CD4-positive, alpha-beta T cell (primary cell): ENCODE measurements at regions not wholly inside any gene's neighbourhood (a gene's known extent, or its start where the extent isn't known, plus 50 kb on each side); places are given as distances from the start of the nearest gene placed in this dataset.

ENCODE experiments used
- ATAC-seq: fragments of 200-7000 bp; cut with Tn5 transposase; one replicate; pipeline ENCODE4 v1.10.0; 2022; ENCODE audit warnings: mild to moderate bottlenecking; ENCODE audit not compliant: poor library complexity
- CTCF ChIA-PET: fragments of 350-600 bp; sonication (Branson Sonifier 250); formaldehyde crosslinking; loops from one replicate; lab custom pipeline; 2021; ENCODE audit warnings: antibody characterized with exemption, inconsistent platforms; lab: Charles Lee
- POLR2A ChIA-PET: fragments of 350-600 bp; sonication (Branson Sonifier 250); formaldehyde crosslinking; loops from one replicate; lab custom pipeline; 2021; ENCODE audit warnings: antibody characterized with exemption, inconsistent platforms; lab: Charles Lee
- DNase-seq, 14 experiments: peaks; one replicate each; pipeline ENCODE4 v3.0.0-alpha.2; 2013 to 2020; ENCODE audit warnings: mixed read lengths in 2 of 14
- H3K27ac ChIP-seq, 2 donors: one replicate each; pipeline versions ENCODE4 v1.5.1 to v1.7.0; 2013; ENCODE audit warnings: low read length in 2 of 2, low read depth in 1 of 2, mild to moderate bottlenecking in 1 of 2
- H3K27me3 ChIP-seq, 2 experiments: 1 replicate in 1 of 2; 2 replicates in 1 of 2; pipeline versions ENCODE4 v1.6.1 to v1.7.0; 2013; ENCODE audit warnings: low read length in 2 of 2, control low read depth in 1 of 2, mild to moderate bottlenecking in 1 of 2, moderate library complexity in 1 of 2; ENCODE audit not compliant: insufficient read depth in 2 of 2, control insufficient read depth in 1 of 2
- H3K36me3 ChIP-seq: one replicate; pipeline ENCODE4 v1.6.1; 2013; ENCODE audit warnings: low read length, control low read depth; ENCODE audit not compliant: insufficient read depth
- H3K4me1 ChIP-seq: one replicate; pipeline ENCODE4 v1.6.1; 2013; ENCODE audit warnings: low read length, control low read depth; ENCODE audit not compliant: insufficient read depth
- H3K4me3 ChIP-seq: one replicate; pipeline ENCODE4 v1.5.1; 2013; ENCODE audit warnings: mild to moderate bottlenecking, low read length, moderate library complexity
- H3K9me3 ChIP-seq, 2 experiments: 1 replicate in 1 of 2; 2 replicates in 1 of 2; pipeline versions ENCODE4 v1.6.1 to v1.7.0; 2013; ENCODE audit warnings: low read length in 2 of 2, mild to moderate bottlenecking in 2 of 2, control low read depth in 1 of 2, moderate library complexity in 1 of 2; ENCODE audit not compliant: control insufficient read depth in 1 of 2, insufficient read depth in 1 of 2
- H3K27ac Mint-ChIP-seq: one replicate; pipeline ENCODE4 v1.8.0; 2020; ENCODE audit warnings: mixed read lengths
- H3K27me3 Mint-ChIP-seq: one replicate; pipeline ENCODE4 v1.8.0; 2021; ENCODE audit warnings: mixed read lengths
- H3K36me3 Mint-ChIP-seq: one replicate; pipeline ENCODE4 v1.8.0; 2021; ENCODE audit warnings: low read depth, mixed read lengths
- H3K4me1 Mint-ChIP-seq: one replicate; pipeline ENCODE4 v1.8.0; 2021; ENCODE audit warnings: low read depth, mixed read lengths
- H3K4me3 Mint-ChIP-seq: one replicate; pipeline ENCODE4 v1.8.0; 2020; ENCODE audit warnings: mild to moderate bottlenecking, mixed read lengths
- H3K9me3 Mint-ChIP-seq: one replicate; pipeline ENCODE4 v1.8.0; 2020; ENCODE audit warnings: mixed read lengths
- CTCF ChIP-seq: fragments of 200-600 bp; IDR thresholded peaks from one replicate; pipeline ENCODE4 v1.8.0; 2022; ENCODE audit warnings: antibody characterized with exemption, mild to moderate bottlenecking
- intact Hi-C, 2 experiments: fragments of 100-400 bp; cut with DNase I in 1 of 2; cut with micrococcal nuclease in 1 of 2; formaldehyde crosslinking; loops; one replicate each; pipeline versions ENCODE4 v1.15.1 to v1.9.0; 2023 to 2025; cut with DNase I, micrococcal nuclease

- intact Hi-C loops: no loop called here
- Histone ChIP-seq H3K27ac (no peak overlapping the region), H3K9me3 (no peaks in the 10 kb centered on the region), H3K4me1 (no peaks in the 10 kb centered on the region), H3K4me3 (no peak overlapping the region), H3K27me3 (no peaks in the 10 kb centered on the region), H3K36me3 (no peaks in the 10 kb centered on the region)
- ChIA-PET CTCF (no interaction called here), POLR2A (no interaction called here)
- TF ChIP-seq CTCF: no peak
- no peaks in the 10 kb centered on the region for H3K4me1 Mint-ChIP-seq
- DNase-seq (no peak), ATAC-seq (no peak)
- no peak overlapping the region for H3K4me3 Mint-ChIP-seq
- peaks cover 2% of the 10 kb centered on the region for H3K9me3 Mint-ChIP-seq
- H3K27ac Mint-ChIP-seq: no peak overlapping the region
- H3K36me3 Mint-ChIP-seq: no peaks in the 10 kb centered on the region
- H3K27me3 Mint-ChIP-seq: no peaks in the 10 kb centered on the region
Measured at GRCh38 chr6:120108061-120108795, 758.7 kb upstream of the MAN1A1 start.

GRCh38 chr6:120103618-120104017 is 754.1 kb upstream of the MAN1A1 start:
- CTCF ChIA-PET: no interaction called here
- ATAC-seq: no peak
- H3K4me1 Mint-ChIP-seq: no peaks in the 10 kb centered on the region

GRCh38 chr6:120096696-120097260 is 747.2 kb upstream of the MAN1A1 start:
- no peaks in the 10 kb centered on the region for H3K36me3 Mint-ChIP-seq
- TF ChIP-seq CTCF: no peak
- H3K27me3 Mint-ChIP-seq: no peaks in the 10 kb centered on the region
- H3K4me3 ChIP-seq: no peak overlapping the region
- intact Hi-C loops: no loop called here
- no peaks in the 10 kb centered on the region for H3K27me3 ChIP-seq
- H3K4me3 Mint-ChIP-seq: no peak overlapping the region
- H3K27ac Mint-ChIP-seq: no peak overlapping the region
- no peaks in the 10 kb centered on the region for H3K4me1 Mint-ChIP-seq
- DNase-seq: no peak
- ChIA-PET CTCF (no interaction called here), POLR2A (no interaction called here)
- no peaks in the 10 kb centered on the region for H3K36me3 ChIP-seq
- H3K4me1 ChIP-seq: no peaks in the 10 kb centered on the region
- no peaks in the 10 kb centered on the region for H3K9me3 Mint-ChIP-seq
- no peak overlapping the region for H3K27ac ChIP-seq
- peaks cover 0 to 5% of the 10 kb centered on the region in 2 experiments for H3K9me3 ChIP-seq
- no peak for ATAC-seq

More at GRCh38 chr6:120103618-120104017, 754.1 kb upstream of the MAN1A1 start:
- H3K4me1 ChIP-seq: no peaks in the 10 kb centered on the region
- Mint-ChIP-seq H3K27ac (no peak overlapping the region), H3K9me3 (no peaks in the 10 kb centered on the region), H3K27me3 (no peaks in the 10 kb centered on the region), H3K4me3 (no peak overlapping the region), H3K36me3 (no peaks in the 10 kb centered on the region)
- H3K9me3 ChIP-seq: no peaks in the 10 kb centered on the region
- no peaks in the 10 kb centered on the region for H3K27me3 ChIP-seq
- intact Hi-C loops: no loop called here
- DNase-seq: no peak
- H3K27ac ChIP-seq: no peak overlapping the region
- no peak overlapping the region for H3K4me3 ChIP-seq
- POLR2A ChIA-PET: no interaction called here
- no peaks in the 10 kb centered on the region for H3K36me3 ChIP-seq
- no peak for TF ChIP-seq CTCF
